ENCODE measurements at regions not wholly inside any gene's neighbourhood (a gene's known extent, or its start where the extent isn't known, plus 50 kb on each side); places are given as distances from the start of the nearest gene placed in this dataset.

DNA sequence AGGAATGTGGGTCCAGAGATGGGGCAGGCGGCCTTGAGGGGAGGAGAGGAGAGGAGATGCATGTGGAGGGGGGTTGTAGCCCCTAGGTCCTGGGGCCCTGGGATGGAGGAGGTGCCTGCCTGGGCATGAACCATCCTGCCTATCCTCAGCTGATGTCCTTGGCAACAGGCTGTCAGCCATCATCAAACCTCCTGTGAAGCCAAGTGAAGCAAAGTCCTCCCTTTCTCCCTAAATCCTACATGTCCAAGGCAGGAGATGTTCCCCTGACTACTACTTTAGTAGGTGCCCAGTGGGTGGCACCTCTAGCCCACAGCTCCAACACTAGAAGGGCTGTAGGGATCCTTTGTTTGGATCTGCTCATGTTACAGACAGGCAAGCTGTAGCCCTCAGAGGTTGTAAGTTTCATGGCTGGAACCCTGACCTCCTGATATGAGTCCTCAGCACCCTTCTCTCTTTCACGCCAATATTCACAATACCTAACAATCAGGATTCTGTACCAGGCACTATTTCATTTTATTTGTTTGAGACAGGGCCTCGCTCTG is 66.6 kb upstream of the SYPL1 start:
- no peak overlapping the region for H4K5ac ChIP-seq (ENCODE audit: insufficient read length, low read depth, low read length)
- H2BK120ac ChIP-seq (replicated peaks; ENCODE audit: low read depth, low read length), result no peak overlapping the region
- H3K14ac ChIP-seq (ENCODE audit: insufficient read length), result no peak overlapping the region
- H4K91ac ChIP-seq (replicated peaks; ENCODE audit: insufficient read length, low read length), result no peak overlapping the region
- H3K4me3 ChIP-seq (ENCODE audit: extremely low read depth in 1 of 4, insufficient read depth in 2 of 4, low read depth in 3 of 4, low read length in 4 of 4), result no peak overlapping the region
- H3K9me3 ChIP-seq (ENCODE audit: insufficient read depth in 2 of 2, low read depth in 1 of 2, low read length in 1 of 2), result no peaks in the 10 kb centered on the region
- peaks cover 0 to 5% (median 1%) of the 10 kb centered on the region in 4 experiments; a peak in 2 of 7 replicates for H3K4me1 ChIP-seq (replicated peaks in 1 of 4; ENCODE audit: control insufficient read depth in 3 of 4, insufficient read depth in 4 of 4, low read length in 3 of 4)
- no peak overlapping the region for H3K27ac ChIP-seq (ENCODE audit: low read depth, low read length)
- no peak for TF ChIP-seq SP2 (IDR thresholded peaks at IDR 0.05; ENCODE audit: low read length)
- no peak for TF ChIP-seq KDM1A (IDR thresholded peaks at IDR 0.05; ENCODE audit: borderline replicate concordance, low read length)
- TF ChIP-seq RAD21 (IDR thresholded peaks at IDR 0.05 in 1 of 2, conservative IDR thresholded peaks at IDR 0.05 in 1 of 2; ENCODE audit: low read depth in 2 of 2, low read length in 2 of 2), result peak; percentile 40 to 53
- TF ChIP-seq, protein P1, sequence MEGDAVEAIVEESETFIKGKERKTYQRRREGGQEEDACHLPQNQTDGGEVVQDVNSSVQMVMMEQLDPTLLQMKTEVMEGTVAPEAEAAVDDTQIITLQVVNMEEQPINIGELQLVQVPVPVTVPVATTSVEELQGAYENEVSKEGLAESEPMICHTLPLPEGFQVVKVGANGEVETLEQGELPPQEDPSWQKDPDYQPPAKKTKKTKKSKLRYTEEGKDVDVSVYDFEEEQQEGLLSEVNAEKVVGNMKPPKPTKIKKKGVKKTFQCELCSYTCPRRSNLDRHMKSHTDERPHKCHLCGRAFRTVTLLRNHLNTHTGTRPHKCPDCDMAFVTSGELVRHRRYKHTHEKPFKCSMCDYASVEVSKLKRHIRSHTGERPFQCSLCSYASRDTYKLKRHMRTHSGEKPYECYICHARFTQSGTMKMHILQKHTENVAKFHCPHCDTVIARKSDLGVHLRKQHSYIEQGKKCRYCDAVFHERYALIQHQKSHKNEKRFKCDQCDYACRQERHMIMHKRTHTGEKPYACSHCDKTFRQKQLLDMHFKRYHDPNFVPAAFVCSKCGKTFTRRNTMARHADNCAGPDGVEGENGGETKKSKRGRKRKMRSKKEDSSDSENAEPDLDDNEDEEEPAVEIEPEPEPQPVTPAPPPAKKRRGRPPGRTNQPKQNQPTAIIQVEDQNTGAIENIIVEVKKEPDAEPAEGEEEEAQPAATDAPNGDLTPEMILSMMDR (IDR thresholded peaks at IDR 0.05; ENCODE audit: control extremely low read depth in 1 of 3, insufficient read depth in 1 of 3, low read depth in 1 of 3, low read length in 3 of 3), result peak in 2 of 3 experiments; percentile 11 to 18; a peak in 2 of 4 replicates
- H4K20me1 ChIP-seq (replicated peaks in 1 of 2; ENCODE audit: control insufficient read depth in 1 of 2, insufficient read depth in 2 of 2, low read length in 2 of 2), result no peaks in the 10 kb centered on the region
- H3K9ac ChIP-seq (replicated peaks in 1 of 4; ENCODE audit: extremely low read depth in 1 of 4, low read depth in 3 of 4, low read length in 3 of 4), result no peak overlapping the region
- 93% methylated on average over 3 of the region's 3 CpGs; no CpG with 5 or more reads in 1 of the 2 experiments for WGBS, 2 experiments (ENCODE audit: extremely low coverage in 1 of 2, insufficient coverage in 1 of 2, insufficient read length in 1 of 2, insufficient replicate concordance in 2 of 2, low coverage in 1 of 2, low lambda C conversion rate in 2 of 2, missing lambda C conversion rate in 1 of 2)
- H3K23me2 ChIP-seq (ENCODE audit: low read depth, low read length), result no peaks in the 10 kb centered on the region
- CTCF ChIA-PET (ENCODE audit: partially characterized antibody), result interaction anchor here (0.5 to 3.4 kb wide), 8 partner anchors 8 to 297 kb away, joined by 3 to 11 read pairs (median 4); no protein-coding TSS in a partner anchor
- H2AK5ac ChIP-seq (ENCODE audit: low read depth, low read length), result no peak overlapping the region
- no peak overlapping the region for H3K18ac ChIP-seq (ENCODE audit: extremely low read depth, low read length)
- no peaks in the 10 kb centered on the region for H3K79me2 ChIP-seq (ENCODE audit: control insufficient read depth in 1 of 2, insufficient read depth in 2 of 2, low read length in 2 of 2)
- no peak overlapping the region for H3K4ac ChIP-seq (replicated peaks; ENCODE audit: insufficient read length, low read depth, low read length)
- peak overlapping the region; percentile 36; the same call in 1 of the 2 replicates for H2BK15ac ChIP-seq (ENCODE audit: low read length)
- H3K23ac ChIP-seq (ENCODE audit: insufficient read length), result no peak overlapping the region
- H2BK20ac ChIP-seq (ENCODE audit: low read length), result 0 out of 2 replicates have a peak overlapping the region, but pooled peaks have one; percentile 0
- DNase-seq (ENCODE audit: low read depth in 1 of 2, low spot score in 2 of 2), result no peak
- no peak overlapping the region for H3K4me2 ChIP-seq (ENCODE audit: insufficient read depth in 1 of 2, low read depth in 2 of 2, low read length in 2 of 2)
- no peak overlapping the region for H2BK5ac ChIP-seq (ENCODE audit: low read depth, low read length)
- peak overlapping the region; percentile 32; the same call in 1 of the 2 replicates for H2BK12ac ChIP-seq (ENCODE audit: low read depth, low read length)
- no peaks in the 10 kb centered on the region for H3K27me3 ChIP-seq (replicated peaks in 1 of 4; ENCODE audit: control insufficient read depth in 3 of 4, extremely low read depth in 1 of 4, insufficient read depth in 3 of 4, low read length in 3 of 4)
- H2AFZ ChIP-seq (ENCODE audit: low read length), result peak overlapping the region; percentile 26; the same call in 1 of the 2 replicates
- no peak overlapping the region for H4K8ac ChIP-seq (ENCODE audit: extremely low read depth, insufficient read depth, low read length)
- POLR2A ChIA-PET (ENCODE audit: partially characterized antibody), result interaction anchor here (0.5 kb wide), 1 partner anchor 84 kb away, joined by 3 read pairs; no protein-coding TSS in a partner anchor
- no peaks in the 10 kb centered on the region for H3K79me1 ChIP-seq (ENCODE audit: low read depth, low read length)
- FAIRE-seq, result no peak
- H3K36me3 ChIP-seq (ENCODE audit: control insufficient read depth in 2 of 4, insufficient read depth in 4 of 4, low read length in 3 of 4), result no peaks in the 10 kb centered on the region
- H3K56ac ChIP-seq (replicated peaks; ENCODE audit: insufficient read length, low read depth, low read length), result no peak overlapping the region

Measured in H1 (cell line).